ENCODE measurements at regions not wholly inside any gene's neighbourhood (a gene's known extent, or its start where the extent isn't known, plus 50 kb on each side); places are given as distances from the start of the nearest gene placed in this dataset.

DNA sequence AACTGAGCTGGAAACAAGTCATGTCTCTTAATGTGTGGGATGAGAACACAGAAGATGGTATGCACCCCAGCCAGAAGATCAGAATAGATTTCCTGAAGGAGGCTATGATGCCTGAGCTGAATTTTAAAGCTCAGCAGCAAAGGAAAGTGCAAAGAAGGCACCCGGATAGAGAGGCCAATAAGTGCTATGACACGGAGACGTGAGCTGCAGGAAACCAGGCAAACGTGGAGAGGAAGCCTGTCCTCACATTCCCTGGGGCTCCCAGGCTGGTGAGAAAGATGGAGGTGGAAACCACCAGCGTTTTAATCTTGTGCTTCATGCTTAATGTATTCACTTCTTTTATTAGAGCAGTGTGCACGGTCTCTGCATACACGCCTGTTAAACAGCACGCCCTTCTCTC, 302.1 kb downstream of the HAPSTR1 start:
- no peak overlapping the region for H3K4me3 ChIP-seq (ENCODE audit: low read depth, low read length)
- TF ChIP-seq, protein P1, sequence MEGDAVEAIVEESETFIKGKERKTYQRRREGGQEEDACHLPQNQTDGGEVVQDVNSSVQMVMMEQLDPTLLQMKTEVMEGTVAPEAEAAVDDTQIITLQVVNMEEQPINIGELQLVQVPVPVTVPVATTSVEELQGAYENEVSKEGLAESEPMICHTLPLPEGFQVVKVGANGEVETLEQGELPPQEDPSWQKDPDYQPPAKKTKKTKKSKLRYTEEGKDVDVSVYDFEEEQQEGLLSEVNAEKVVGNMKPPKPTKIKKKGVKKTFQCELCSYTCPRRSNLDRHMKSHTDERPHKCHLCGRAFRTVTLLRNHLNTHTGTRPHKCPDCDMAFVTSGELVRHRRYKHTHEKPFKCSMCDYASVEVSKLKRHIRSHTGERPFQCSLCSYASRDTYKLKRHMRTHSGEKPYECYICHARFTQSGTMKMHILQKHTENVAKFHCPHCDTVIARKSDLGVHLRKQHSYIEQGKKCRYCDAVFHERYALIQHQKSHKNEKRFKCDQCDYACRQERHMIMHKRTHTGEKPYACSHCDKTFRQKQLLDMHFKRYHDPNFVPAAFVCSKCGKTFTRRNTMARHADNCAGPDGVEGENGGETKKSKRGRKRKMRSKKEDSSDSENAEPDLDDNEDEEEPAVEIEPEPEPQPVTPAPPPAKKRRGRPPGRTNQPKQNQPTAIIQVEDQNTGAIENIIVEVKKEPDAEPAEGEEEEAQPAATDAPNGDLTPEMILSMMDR (IDR thresholded peaks at IDR 0.05; ENCODE audit: insufficient read depth, low read length): no peak
- no peak for DNase-seq (ENCODE audit: low read depth)

DNA sequence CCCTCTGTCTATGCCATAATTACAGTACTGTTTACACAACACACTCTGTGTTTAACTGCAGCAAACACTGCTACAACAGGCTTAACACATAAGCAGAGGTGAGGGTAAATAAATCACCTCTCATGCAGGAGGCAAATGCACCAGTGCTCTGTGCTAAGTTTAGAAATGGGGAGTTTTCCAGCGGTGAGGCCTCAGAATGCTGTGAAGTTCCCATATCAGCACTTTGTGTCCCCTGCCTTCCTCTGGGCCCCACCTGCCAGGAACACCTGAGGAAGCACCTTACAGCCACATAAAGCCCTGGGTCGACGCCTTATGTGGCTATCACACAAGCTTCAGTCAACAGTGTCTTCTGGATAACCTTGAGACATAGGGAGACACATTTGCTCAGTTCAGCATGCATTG, 304.5 kb downstream of the HAPSTR1 start:
- TF ChIP-seq, protein P1 (IDR thresholded peaks at IDR 0.05; ENCODE audit: insufficient read depth, low read length): no peak
- DNase-seq (ENCODE audit: low read depth): no peak
- H3K4me3 ChIP-seq (ENCODE audit: low read depth, low read length): no peak overlapping the region

DNA sequence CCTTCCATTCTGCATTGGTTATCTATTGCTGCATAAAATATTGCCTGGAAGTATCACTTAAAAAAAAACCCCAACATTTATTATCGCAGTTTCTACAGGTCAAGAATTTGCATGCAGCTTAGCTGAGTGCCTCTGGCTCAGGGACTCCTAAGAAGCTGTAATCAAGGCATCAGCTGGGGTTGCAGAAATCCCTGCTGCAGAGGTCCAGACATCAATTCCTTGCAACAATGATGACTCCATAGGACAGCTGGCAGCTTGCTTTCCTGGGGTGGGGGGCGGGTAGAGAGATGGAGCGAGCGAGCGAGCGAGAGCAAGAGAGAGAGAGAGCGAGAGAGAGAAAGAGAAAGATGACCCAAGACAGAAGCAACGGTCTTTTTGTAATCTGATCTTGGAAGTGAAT, 308.1 kb downstream of the HAPSTR1 start:
- no peak for DNase-seq (ENCODE audit: low read depth)
- TF ChIP-seq, protein P1 (IDR thresholded peaks at IDR 0.05; ENCODE audit: insufficient read depth, low read length): no peak
- H3K4me3 ChIP-seq (ENCODE audit: low read depth, low read length): no peak overlapping the region

DNA sequence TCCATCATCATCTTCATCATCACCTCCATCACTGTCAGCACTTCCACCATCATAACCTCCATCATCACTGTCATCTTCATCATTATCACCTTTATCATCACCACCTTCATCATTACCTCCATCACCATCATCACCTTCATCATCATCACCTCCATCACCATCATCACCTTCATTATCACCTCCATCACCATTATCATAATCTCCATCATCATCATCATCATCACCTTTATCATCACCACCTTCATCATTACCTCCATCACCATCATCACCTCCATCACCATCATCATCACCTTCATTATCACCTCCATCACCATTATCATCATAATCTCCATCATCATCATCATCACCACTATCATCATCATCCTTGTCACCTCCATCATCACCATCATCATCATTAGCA, 309.7 kb downstream of the HAPSTR1 start:
- TF ChIP-seq, protein P1 (IDR thresholded peaks at IDR 0.05; ENCODE audit: insufficient read depth, low read length): no peak
- no peak for DNase-seq (ENCODE audit: low read depth)
- no peak overlapping the region for H3K4me3 ChIP-seq (ENCODE audit: low read depth, low read length)

DNA sequence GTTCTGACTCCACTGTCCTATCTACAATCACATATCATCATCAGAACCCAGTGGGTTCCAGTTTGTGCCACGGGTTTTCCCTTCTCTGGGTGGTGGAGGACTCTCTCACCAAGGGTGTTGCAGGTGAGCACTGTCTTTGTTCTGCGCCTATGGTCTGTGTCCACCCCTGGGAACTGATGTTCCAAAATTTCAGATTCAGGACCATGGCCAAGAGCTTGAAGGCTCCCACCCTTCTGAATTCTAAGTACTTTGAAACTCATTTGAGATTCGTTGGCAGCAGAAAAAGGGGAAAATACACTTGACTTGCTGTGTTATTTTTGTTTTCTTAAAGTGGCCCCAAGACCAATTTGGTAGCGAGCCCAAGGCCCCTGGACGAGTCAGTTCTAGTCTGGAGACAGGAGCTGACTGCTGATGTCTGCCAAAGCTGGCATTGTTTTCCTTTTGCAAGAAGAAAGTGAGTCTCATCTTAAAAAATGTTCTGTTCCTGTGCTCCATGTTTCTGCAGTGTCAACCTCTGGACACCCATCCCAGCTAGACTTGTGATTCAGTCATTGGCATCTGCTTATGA, 310.9 kb downstream of the HAPSTR1 start:
- TF ChIP-seq, protein P1 (IDR thresholded peaks at IDR 0.05; ENCODE audit: insufficient read depth, low read length): no peak
- no peak for DNase-seq (ENCODE audit: low read depth)
- H3K4me3 ChIP-seq (ENCODE audit: low read depth, low read length): no peak overlapping the region

DNA sequence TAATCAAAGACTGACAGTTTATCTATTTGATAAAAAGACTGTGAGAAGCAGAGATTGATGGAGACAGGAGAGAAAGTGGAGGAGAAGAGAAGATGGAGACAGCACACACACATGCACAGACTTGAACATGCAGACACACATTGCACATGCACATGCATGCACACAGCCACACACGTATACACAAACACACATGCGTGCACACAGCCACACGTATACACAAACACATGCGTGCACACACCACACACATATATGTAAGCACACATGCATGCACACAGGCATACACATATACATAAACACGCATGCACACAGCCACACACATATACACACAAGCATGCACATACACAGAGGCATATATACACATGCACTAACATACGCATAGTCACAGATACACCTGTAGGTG, 313.4 kb downstream of the HAPSTR1 start:
- H3K4me3 ChIP-seq (ENCODE audit: low read depth, low read length): no peak overlapping the region
- TF ChIP-seq, protein P1 (IDR thresholded peaks at IDR 0.05; ENCODE audit: insufficient read depth, low read length): no peak

More for the DNA sequence above, 313.4 kb downstream of the HAPSTR1 start:
- DNase-seq (ENCODE audit: low read depth): no peak

All from fibroblast of the aortic adventitia (primary cell).